ENCODE measurements at regions not wholly inside any gene's neighbourhood (a gene's known extent, or its start where the extent isn't known, plus 50 kb on each side); places are given as distances from the start of the nearest gene placed in this dataset.
"Not testable (repeated sequence)": the region's sequence is repeated elsewhere in the genome, so short reads cannot be mapped to it uniquely, and the experiment has no call there.

- no peak for DNase-seq
Measured at GRCh38 chrX:38943120-38943519, 141.9 kb downstream of the MID1IP1 start.

DNA sequence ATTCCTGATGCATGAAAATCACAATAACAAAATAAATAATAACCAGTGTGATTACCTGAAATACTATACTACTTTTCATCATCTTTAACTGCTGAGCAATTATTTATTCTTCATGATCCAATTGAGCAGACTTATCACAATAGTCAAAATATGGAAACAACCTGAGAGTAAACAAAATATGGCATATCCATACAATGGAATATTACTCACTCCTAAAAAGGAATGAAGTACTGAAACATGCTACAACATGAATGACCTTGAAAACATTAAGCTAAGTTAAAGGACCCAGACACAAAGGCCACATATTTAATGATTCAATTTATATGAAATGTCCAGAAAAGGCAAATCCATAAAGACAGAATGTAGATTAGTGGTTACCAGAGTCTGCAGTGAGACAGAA lies 146.8 kb downstream of the MID1IP1 start:
- no peak for DNase-seq

- DNase-seq = no peak
Measured at GRCh38 chrX:38954520-38954919, 153.3 kb downstream of the MID1IP1 start.

DNA sequence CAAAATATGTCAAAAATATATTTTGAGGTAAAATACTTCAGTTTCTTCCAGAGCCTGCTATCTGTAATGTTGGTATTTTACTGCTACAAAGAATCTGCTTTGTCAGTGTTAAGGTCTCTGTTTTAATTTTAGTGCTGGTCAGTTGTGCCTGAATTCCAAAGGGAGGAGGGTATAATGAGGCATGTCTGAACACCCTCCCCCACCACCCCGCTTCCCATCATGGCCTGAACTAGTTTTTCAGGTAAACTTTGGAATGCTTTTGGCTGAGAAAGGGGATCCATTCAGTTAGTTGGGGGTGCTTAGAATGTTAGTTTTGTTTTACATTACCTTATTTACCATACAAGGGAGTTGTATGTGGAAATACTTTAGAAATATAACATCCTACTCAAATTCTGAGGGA lies 158.5 kb downstream of the MID1IP1 start:
- DNase-seq = no peak

- no peak for DNase-seq
Measured at GRCh38 chrX:38960137-38960536, 158.9 kb downstream of the MID1IP1 start.

DNA sequence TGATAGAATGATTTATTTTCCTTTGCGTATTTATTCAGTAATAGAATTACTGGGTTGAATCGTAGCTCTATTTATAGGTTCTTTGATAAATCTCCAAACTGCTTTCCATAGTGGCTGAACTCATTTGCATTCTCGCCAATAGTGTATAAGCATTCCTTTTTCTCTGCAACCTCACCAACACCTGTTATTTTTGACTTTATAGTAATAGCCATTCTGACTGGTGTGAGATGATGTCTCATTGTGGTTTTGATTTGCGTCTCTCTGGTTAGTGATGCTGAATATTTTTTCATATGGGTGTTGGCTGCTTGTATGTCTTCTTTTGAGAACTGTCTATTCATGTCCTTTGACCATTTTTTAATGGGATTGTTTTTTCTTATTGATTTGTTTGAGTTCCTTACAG lies 160.7 kb downstream of the MID1IP1 start:
- DNase-seq = no peak

DNA sequence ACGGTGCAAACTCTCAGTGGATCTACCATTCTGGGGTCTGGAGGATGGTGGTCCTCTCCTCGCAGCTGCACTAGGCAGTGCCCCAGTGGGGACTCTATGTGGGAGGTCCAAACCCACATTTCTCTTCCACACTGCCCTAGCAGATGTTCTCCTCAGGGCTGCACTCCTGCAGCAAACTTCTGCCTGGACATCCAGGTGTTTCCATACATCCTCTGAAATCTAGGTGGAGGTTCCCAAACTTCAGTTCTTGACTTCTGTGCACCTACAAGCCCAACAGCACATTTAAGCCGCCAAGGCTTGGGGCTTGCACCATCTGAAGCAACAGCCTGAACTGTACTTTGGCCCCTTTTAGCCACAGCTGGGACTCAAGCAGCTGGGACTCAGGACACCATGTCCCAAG lies 162.0 kb downstream of the MID1IP1 start:
- not testable (repeated sequence) for DNase-seq

DNA sequence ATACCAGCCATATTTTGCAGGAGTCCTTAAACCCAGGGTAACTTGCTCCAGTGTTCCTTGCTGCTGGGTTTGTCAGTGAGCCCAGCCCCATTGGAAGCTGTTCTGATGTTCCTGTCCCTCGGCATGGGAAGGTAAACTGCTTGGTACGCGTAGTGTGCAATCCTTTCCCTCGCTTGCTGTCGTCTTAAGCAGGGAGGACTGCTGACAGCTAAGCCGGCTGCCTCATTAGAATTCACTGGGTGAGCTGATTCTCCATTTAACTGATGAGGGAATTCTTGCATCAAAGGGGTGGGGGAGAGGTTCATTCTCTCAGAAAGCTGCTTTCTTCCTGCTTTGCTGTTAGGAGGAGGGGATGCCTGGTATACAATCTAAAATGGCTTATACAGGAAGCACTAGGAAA lies 164.6 kb downstream of the MID1IP1 start:
- DNase-seq = no peak

- DNase-seq = no peak
Measured at GRCh38 chrX:38968344-38969216, 167.3 kb downstream of the MID1IP1 start.

DNA sequence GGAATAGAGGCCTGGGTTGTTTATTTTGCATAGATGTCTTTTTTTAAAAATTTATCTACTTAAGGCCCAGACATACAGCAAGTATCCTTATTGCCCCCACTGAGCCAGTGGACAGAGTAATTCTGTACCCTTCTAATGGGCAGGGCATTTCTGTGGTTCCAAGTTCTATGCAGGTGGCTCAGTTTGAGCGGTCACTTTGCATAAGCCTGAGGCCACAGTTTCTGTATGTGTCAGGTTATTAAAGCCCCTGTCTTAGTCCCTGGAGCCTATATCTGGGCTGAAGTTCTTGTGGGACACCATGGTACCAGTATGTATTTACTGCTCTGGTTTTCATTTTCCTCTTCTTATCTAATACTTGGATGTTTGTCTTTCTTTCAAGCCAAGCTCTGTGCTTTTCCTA lies 168.8 kb downstream of the MID1IP1 start:
- no peak for DNase-seq

- no peak for DNase-seq
Measured at GRCh38 chrX:38970845-38971244, 169.6 kb downstream of the MID1IP1 start.

- no peak for DNase-seq
Measured at GRCh38 chrX:38973322-38973721, 172.1 kb downstream of the MID1IP1 start.

- DNase-seq = no peak
Measured at GRCh38 chrX:38974542-38974941, 173.3 kb downstream of the MID1IP1 start.

DNA sequence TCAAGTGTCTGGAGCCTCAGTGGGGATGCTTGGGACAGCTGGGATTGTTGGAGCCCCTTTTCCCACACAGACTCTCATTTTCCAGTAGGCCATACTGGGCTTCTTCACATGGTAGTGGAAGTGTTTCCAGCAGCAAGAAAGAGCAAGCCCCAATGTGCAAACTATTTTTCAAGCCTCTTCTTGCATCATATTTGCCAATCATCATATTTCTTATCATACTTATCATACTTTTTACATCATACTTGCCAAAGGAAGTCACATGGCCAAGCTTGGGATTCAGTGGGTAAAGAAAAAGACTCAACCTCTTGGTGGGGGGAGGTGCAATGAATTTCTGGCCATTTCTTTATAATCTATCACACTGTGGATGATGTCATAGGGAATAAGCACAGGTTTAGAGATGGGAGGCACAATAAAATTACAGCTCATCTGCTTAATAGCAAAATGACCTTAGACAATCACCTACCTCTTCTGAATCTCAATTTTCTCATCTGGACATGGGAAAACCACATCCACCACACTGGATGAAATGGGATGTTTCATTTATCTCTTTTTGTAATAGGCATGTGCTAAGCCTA lies 174.2 kb downstream of the MID1IP1 start:
- no peak for DNase-seq

DNA sequence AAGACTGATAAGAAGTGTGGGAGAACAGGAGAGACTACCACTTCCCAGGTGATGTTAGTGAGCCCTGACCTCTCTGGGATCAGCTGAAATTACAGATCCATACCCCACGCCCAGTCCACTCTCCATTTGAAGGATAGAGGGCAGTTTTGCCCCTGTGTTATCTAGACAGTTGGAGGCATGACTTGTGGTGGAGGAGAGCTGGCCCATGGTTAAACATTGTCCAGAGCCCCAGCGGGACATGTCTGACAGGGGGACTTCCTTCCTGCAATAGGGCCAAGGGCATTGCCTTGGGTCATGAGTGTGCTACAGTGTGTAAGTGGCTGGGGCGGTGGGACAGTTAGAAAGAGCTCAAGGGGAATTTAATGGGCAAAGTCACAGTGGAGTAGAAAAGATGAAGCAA lies 181.1 kb downstream of the MID1IP1 start:
- DNase-seq = no peak

DNA sequence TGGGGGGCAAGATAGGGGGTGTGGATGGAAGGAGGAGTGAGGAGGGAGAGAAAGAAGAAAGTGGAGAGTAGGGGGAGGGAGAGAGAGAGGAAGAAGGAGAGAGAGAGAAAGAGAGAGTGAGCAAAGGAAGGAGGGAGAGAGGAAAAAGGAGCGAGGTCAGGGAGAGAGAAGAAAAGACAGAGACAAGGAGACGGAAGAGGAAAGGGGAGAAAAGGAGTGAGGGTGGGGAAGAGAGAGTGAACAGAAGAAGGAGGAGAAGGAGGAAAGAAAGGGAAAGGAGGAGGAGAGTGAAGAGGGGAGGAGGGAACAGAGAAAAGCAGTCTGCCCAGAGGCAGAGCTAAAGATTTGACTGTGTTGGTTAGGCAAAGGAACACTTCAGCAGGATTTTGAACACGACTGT lies 181.6 kb downstream of the MID1IP1 start:
- no peak for DNase-seq

DNA sequence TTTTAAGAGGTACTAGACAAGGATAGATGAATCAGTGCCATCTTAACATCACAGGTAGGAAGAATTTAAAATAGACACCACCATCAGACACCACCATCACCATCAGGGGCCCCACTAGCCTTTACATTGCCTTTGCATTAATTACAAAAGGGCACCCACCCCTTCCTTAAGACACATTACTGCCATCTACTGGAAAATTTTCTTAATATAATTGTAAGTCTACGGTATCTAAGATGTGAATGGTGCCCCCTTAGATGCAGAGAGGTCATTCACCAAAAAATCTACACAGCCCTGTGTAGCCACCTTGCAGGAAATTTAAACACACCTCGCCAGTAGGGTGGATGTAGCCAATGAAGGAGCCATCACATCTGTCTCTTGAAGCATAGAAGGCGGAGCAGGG lies 184.1 kb downstream of the MID1IP1 start:
- no peak for DNase-seq

GRCh38 chrX:38985945-38986344 lies 184.7 kb downstream of the MID1IP1 start:
- no peak for DNase-seq

DNA sequence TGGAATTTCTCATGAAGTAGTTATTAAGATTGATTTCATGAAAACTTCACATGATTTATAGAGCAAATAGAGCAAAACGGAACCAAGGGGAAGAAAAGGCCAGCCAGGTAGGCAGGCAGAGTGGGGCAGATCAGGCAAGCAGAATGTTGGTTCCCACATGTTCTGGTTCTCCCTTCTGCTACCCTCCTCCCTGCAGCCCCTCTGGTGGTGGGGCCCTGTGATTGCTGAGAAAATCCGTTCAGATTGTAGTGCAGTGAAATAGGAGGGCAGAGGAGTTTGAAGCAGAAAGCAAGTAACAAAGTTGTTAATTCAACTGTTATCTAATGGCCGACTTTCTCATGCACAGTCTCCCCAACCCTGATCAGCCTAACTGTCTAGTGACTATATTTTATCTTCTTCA lies 185.3 kb downstream of the MID1IP1 start:
- DNase-seq = no peak

DNA sequence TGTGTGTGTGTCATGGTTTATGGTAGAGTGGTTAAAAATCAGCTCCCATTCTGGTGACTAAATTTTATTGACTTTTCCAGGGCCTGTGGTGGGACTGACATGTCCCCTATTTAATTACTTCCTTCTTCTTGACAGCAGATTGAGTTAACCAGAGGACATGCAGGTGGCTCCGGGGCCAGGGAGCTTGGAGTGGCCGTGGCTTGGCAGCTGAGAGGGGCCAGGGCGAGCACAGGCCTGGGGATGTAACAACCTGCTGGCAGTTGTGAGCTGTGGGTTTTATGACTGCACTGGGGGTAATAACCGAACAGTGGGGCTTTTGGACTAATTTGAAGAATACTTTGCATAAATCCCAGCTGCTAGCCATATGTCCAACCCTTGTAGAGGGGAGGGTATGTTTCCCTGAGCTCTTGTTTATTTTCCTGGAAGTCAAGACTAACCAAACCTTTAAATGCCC lies 186.0 kb downstream of the MID1IP1 start:
- peak; percentile 3 for DNase-seq

DNA sequence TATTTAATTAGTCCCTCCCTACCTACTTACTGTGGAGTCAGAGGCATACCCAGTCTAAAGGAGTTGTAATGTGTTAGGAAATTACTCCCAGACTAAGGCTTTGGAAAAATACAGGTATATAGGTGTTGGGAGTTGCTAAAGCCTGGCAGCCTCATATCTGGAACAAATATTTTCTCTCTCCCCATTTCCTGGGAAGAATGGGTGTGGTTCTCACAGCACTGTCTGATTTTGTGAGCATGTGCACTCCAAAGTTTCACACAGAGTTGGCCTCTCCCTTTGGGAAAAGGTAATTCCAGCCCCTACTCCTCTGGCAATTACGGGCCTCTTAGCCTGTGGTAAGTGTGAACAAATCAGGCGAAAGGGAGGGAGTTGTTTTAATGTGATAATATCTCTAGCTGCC lies 187.0 kb downstream of the MID1IP1 start:
- no peak for DNase-seq

DNA sequence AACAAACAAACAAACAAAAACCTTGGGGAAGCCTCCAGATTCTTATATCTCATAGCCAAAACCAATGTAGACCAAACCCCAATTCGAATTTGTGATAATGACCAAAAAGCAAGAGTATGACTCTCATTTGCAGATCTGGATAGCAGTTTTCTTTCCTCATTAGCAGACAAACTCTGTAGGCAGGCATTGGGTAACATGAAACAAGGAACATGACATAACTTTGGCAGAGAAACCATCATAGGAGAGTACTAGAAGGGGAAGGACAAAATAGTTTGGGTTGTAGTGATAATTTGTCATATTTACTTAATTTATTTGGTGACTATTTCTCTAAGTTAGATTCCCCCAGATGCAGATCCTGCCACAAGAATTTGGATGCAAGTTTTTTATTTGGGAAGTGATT lies 187.8 kb downstream of the MID1IP1 start:
- no peak for DNase-seq

GRCh38 chrX:38991656-38992440 lies 190.6 kb downstream of the MID1IP1 start:
- no peak for DNase-seq
